ENCODE measurements at regions not wholly inside any gene's neighbourhood (a gene's known extent, or its start where the extent isn't known, plus 50 kb on each side); places are given as distances from the start of the nearest gene placed in this dataset.

DNA sequence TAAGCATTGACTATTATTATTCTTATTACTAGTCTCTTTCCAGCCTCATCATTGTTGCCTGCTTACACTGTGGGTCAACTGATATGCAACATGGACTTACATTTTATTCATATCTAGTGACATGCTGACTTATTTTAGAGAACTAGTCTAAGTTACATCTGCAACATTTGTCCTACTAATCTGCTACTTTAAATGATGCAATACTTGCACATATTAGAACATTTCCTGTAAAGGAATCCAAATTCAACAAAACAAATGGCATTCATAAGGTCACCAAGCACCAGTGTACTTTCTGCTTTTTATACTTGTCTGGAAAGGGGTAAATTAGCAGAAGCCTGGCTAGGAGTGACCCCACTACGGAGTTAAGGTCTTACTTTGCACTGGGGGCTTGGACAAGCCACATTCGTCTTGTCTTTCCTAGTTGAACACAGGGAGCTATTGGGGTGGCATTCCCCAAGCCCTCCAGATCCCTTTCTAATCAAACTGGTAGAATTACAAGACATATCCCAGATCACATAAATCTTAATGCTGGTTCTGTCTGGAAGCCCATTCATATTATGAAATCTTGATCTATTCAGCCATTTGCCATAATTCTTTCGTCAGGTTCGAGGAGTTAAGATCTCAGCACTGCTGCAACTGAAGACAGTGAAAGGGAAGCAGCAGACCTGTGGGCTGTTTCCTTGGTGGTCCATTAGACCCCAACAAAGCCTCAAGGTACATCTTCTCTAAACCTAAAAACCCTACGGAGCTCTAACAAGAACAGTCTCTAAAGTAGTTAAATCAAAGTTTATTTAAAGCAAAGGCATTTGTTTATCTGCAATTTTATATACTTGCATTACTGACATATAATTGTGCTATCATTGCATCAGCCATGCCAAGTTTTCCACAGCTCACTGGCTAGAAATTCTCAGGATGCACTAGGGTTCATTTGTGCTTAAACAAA, 49.9 kb upstream of the RTN4 start:
- no peak for DNase-seq
